GM23338 (cell line): ENCODE measurements at regions not wholly inside any gene's neighbourhood (a gene's known extent, or its start where the extent isn't known, plus 50 kb on each side); places are given as distances from the start of the nearest gene placed in this dataset.

ENCODE experiments used
- ATAC-seq: fragments of 200-7000 bp; cut with Tn5 transposase; 3 replicates; pipeline ENCODE4 v1.9.1; 2020
- DNase-seq: peaks from one replicate; pipeline ENCODE4 v3.0.0-alpha.2; 2015; ENCODE audit warnings: low spot score
- H2AFZ ChIP-seq: fragments of 200-600 bp; sonication (generic); 2 replicates; pipeline ENCODE4 v1.8.0; 2016; ENCODE audit warnings: antibody characterized with exemption, mild to moderate bottlenecking, moderate library complexity
- H3F3A ChIP-seq: fragments of 200-600 bp; sonication (generic); replicated peaks from 2 replicates; pipeline ENCODE4 v1.8.0; 2017; ENCODE audit warnings: antibody characterized with exemption, mixed run types, low read depth
- H3K27ac ChIP-seq: fragments of 200-600 bp; sonication (generic); 2 replicates; pipeline ENCODE4 v1.6.1; 2016; ENCODE audit warnings: low read depth
- H3K27me3 ChIP-seq: fragments of 200-600 bp; sonication (generic); 2 replicates; pipeline ENCODE4 v1.8.0; 2016; ENCODE audit warnings: mild to moderate bottlenecking, mixed run types, moderate library complexity; ENCODE audit not compliant: insufficient read depth
- H3K36me3 ChIP-seq: fragments of 200-600 bp; sonication (generic); 2 replicates; pipeline ENCODE4 v1.8.0; 2016; ENCODE audit warnings: mild to moderate bottlenecking; ENCODE audit not compliant: insufficient read depth
- H3K4me1 ChIP-seq: fragments of 200-600 bp; sonication (generic); 2 replicates; pipeline ENCODE4 v1.8.0; 2016; ENCODE audit warnings: mild to moderate bottlenecking, moderate library complexity; ENCODE audit not compliant: insufficient read depth
- H3K4me2 ChIP-seq: fragments of 200-600 bp; sonication (generic); 2 replicates; pipeline ENCODE4 v1.7.1; 2017; ENCODE audit warnings: mixed run types
- H3K4me3 ChIP-seq: fragments of 200-600 bp; sonication (generic); 2 replicates; pipeline ENCODE4 v1.6.1; 2016; ENCODE audit warnings: mixed run types
- H3K79me2 ChIP-seq: fragments of 200-600 bp; sonication (generic); replicated peaks from 2 replicates; pipeline ENCODE4 v1.8.0; 2017; ENCODE audit warnings: mild to moderate bottlenecking; ENCODE audit not compliant: insufficient read depth
- H3K9me2 ChIP-seq: fragments of 200-600 bp; sonication (generic); 2 replicates; pipeline ENCODE4 v1.8.0; 2017; ENCODE audit not compliant: insufficient read depth
- H4K20me1 ChIP-seq: fragments of 200-600 bp; sonication (generic); replicated peaks from 2 replicates; pipeline ENCODE4 v1.8.0; 2017; ENCODE audit warnings: mild to moderate bottlenecking; ENCODE audit not compliant: insufficient read depth
- H3K27ac Mint-ChIP-seq: 2 replicates; pipeline ENCODE4 v1.8.0; 2020; ENCODE audit warnings: inconsistent platforms, mild to moderate bottlenecking, moderate library complexity, mixed read lengths
- H3K27me3 Mint-ChIP-seq: 3 replicates; pipeline ENCODE4 v1.8.0; 2022; ENCODE audit warnings: low read depth, mild to moderate bottlenecking, moderate library complexity, mixed read lengths, inconsistent platforms; ENCODE audit not compliant: insufficient read depth, poor library complexity
- H3K36me3 Mint-ChIP-seq: 3 replicates; pipeline ENCODE4 v1.8.0; 2021; ENCODE audit warnings: low read depth, mild to moderate bottlenecking, inconsistent platforms, moderate library complexity, mixed read lengths
- H3K4me1 Mint-ChIP-seq: 3 replicates; pipeline ENCODE4 v1.8.0; 2020; ENCODE audit warnings: mild to moderate bottlenecking, inconsistent platforms, mixed read lengths
- H3K4me3 Mint-ChIP-seq: 3 replicates; pipeline ENCODE4 v1.8.0; 2021; ENCODE audit warnings: moderate library complexity, mild to moderate bottlenecking, inconsistent platforms, mixed read lengths
- H3K9me3 Mint-ChIP-seq: 3 replicates; pipeline ENCODE4 v1.8.0; 2020; ENCODE audit warnings: moderate library complexity, mild to moderate bottlenecking, inconsistent platforms, mixed read lengths
- CREB1 ChIP-seq: fragments of 250-450 bp; sonication (Bioruptor Pico); IDR thresholded peaks from 2 replicates; pipeline ENCODE4 v1.5.0; 2020; ENCODE audit warnings: low read depth, mild to moderate bottlenecking, moderate library complexity
- CTCF ChIP-seq, 2 experiments: fragments of 200-600 bp in 1 of 2; sonication (generic) in 1 of 2; conservative IDR thresholded peaks; 2 replicates each; pipeline versions ENCODE4 v1.5.1 to v1.6.1; 2016 to 2017; ENCODE audit warnings: antibody characterized with exemption in 2 of 2, low read depth in 2 of 2, mild to moderate bottlenecking in 2 of 2, moderate library complexity in 1 of 2
- ETS1 ChIP-seq: IDR thresholded peaks from 2 replicates; pipeline ENCODE4 v1.6.1; 2016; ENCODE audit warnings: antibody characterized with exemption
- EZH2 ChIP-seq: fragments of 200-600 bp; sonication (generic); IDR thresholded peaks from one replicate; pipeline ENCODE4 v1.8.0; 2017; ENCODE audit warnings: antibody characterized with exemption, mild to moderate bottlenecking, low read depth; ENCODE audit not compliant: unreplicated experiment
- EZH2phosphoT487 ChIP-seq: fragments of 200-600 bp; sonication (generic); IDR thresholded peaks from one replicate; pipeline ENCODE4 v1.8.1; 2018; ENCODE audit warnings: antibody characterized with exemption; ENCODE audit not compliant: unreplicated experiment
- JUNB ChIP-seq: IDR thresholded peaks from one replicate; pipeline ENCODE4 v1.6.1; 2016; ENCODE audit warnings: antibody characterized with exemption; ENCODE audit not compliant: unreplicated experiment
- NANOG ChIP-seq: IDR thresholded peaks from 2 replicates; pipeline ENCODE4 v1.6.1; 2016; ENCODE audit warnings: antibody characterized with exemption, borderline replicate concordance
- POLR2AphosphoS5 ChIP-seq: IDR thresholded peaks from 2 replicates; pipeline ENCODE4 v1.6.1; 2016; ENCODE audit warnings: antibody characterized with exemption, low read depth
- REST ChIP-seq: IDR thresholded peaks from one replicate; pipeline ENCODE4 v1.6.1; 2018; ENCODE audit warnings: antibody characterized with exemption; ENCODE audit not compliant: unreplicated experiment
- STAT1 ChIP-seq: IDR thresholded peaks from one replicate; pipeline ENCODE4 v1.6.1; 2016; ENCODE audit warnings: antibody characterized with exemption; ENCODE audit not compliant: unreplicated experiment
- ZNF114 ChIP-seq: fragments of 250-450 bp; sonication (Bioruptor Pico); IDR thresholded peaks from 2 replicates; pipeline ENCODE4 v1.5.0; 2020; ENCODE audit warnings: mild to moderate bottlenecking, moderate library complexity
- ZNF331 ChIP-seq: fragments of 250-450 bp; sonication (Bioruptor Pico); IDR thresholded peaks from 2 replicates; pipeline ENCODE4 v1.5.0; 2020; ENCODE audit warnings: low read depth, mild to moderate bottlenecking, moderate library complexity
- ZNF462 ChIP-seq: fragments of 250-450 bp; sonication (Bioruptor Pico); IDR thresholded peaks from 2 replicates; pipeline ENCODE4 v1.5.0; 2020; ENCODE audit warnings: mild to moderate bottlenecking, moderate library complexity

- Histone ChIP-seq H2AFZ (no peak overlapping the region), H4K20me1 (no peaks in the 10 kb centered on the region), H3K4me1 (no peaks in the 10 kb centered on the region), H3K4me3 (no peak overlapping the region), H3K27me3 (no peaks in the 10 kb centered on the region), H3K79me2 (no peaks in the 10 kb centered on the region), H3K27ac (no peak overlapping the region), H3F3A (no peaks in the 10 kb centered on the region), H3K4me2 (no peak overlapping the region), H3K36me3 (no peaks in the 10 kb centered on the region), H3K9me2 (no peaks in the 10 kb centered on the region)
- Mint-ChIP-seq H3K27me3 (peaks cover 6% of the 10 kb centered on the region), H3K4me3 (no peak overlapping the region), H3K9me3 (peaks cover 55% of the 10 kb centered on the region), H3K4me1 (no peaks in the 10 kb centered on the region), H3K27ac (no peak overlapping the region), H3K36me3 (no peaks in the 10 kb centered on the region)
- no peak for TF ChIP-seq ETS1
- TF ChIP-seq ZNF331 (CRISPR knock-in tag) = no peak
- no peak for TF ChIP-seq CTCF (conservative IDR thresholded peaks at IDR 0.05; ENCODE audit: low read depth in 2 of 2)
- TF ChIP-seq ZNF114 (CRISPR knock-in tag) = no peak
- TF ChIP-seq REST = no peak
- no peak for TF ChIP-seq NANOG
- TF ChIP-seq JUNB = no peak
- TF ChIP-seq EZH2phosphoT487 = no peak
- no peak for TF ChIP-seq POLR2AphosphoS5
- no peak for TF ChIP-seq ZNF462 (CRISPR knock-in tag)
- TF ChIP-seq STAT1 = no peak
- no peak for TF ChIP-seq CREB1 (CRISPR knock-in tag)
- TF ChIP-seq EZH2 = no peak
- DNase-seq (no peak), ATAC-seq (no peak)
These were observed 187.0 kb upstream of the ISX start for GRCh38 chr22:34879001-34879400.
